ENCODE measurements at regions not wholly inside any gene's neighbourhood (a gene's known extent, or its start where the extent isn't known, plus 50 kb on each side); places are given as distances from the start of the nearest gene placed in this dataset.
"Not testable (repeated sequence)": the region's sequence is repeated elsewhere in the genome, so short reads cannot be mapped to it uniquely, and the experiment has no call there.

DNA sequence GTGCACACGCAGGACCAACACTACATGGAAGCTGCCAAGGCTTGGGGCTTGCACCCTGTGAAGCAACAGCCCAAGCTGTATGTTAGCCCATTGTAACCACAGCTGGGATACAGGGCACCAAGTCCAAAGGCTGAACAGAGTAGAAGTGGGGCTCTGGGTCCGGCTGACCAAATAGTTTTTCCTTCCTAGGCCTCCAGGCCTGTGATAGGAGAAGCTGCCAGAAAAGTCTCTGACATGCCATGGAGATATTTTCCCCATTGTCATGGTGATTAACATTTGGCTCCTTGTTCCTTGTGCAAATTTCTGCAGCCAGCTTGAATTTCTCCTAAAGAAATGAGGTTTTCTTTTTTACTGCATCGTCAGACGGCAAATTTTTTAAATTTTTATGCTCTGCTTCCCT, 941.2 kb downstream of the FAM181B start:
- no peak overlapping the region for H3K4me3 ChIP-seq (ENCODE audit: control insufficient read depth, low read depth, low read length)
- DNase-seq (ENCODE audit: low read depth): no peak
- TF ChIP-seq, protein P1, sequence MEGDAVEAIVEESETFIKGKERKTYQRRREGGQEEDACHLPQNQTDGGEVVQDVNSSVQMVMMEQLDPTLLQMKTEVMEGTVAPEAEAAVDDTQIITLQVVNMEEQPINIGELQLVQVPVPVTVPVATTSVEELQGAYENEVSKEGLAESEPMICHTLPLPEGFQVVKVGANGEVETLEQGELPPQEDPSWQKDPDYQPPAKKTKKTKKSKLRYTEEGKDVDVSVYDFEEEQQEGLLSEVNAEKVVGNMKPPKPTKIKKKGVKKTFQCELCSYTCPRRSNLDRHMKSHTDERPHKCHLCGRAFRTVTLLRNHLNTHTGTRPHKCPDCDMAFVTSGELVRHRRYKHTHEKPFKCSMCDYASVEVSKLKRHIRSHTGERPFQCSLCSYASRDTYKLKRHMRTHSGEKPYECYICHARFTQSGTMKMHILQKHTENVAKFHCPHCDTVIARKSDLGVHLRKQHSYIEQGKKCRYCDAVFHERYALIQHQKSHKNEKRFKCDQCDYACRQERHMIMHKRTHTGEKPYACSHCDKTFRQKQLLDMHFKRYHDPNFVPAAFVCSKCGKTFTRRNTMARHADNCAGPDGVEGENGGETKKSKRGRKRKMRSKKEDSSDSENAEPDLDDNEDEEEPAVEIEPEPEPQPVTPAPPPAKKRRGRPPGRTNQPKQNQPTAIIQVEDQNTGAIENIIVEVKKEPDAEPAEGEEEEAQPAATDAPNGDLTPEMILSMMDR (conservative IDR thresholded peaks at IDR 0.05; ENCODE audit: control insufficient read depth, insufficient read depth, low read depth, low read length): no peak

DNA sequence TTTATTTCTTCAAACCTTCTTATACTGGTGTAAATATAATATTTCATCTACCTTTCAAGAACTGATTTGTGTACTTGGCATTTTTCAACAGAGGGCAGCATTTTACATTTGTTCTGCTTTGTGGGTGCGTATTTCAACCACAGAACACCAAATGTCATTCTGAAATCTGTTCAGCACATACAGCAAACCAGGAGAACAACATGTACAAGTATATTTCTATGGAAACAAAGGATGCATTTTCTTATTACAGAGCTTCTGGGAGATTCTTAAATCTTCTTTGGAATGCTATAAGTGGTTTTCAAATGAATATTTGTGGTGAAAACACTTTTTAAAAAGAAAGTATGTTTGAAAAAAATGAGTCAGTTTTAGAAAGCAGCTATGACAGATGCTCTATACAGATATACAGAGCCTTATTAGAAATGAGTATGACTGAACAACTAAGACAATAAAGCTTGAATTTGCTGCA, 946.0 kb downstream of the FAM181B start:
- no peak overlapping the region for H3K4me3 ChIP-seq (ENCODE audit: control insufficient read depth, low read depth, low read length)
- peak; percentile 47 for DNase-seq (ENCODE audit: low read depth)
- TF ChIP-seq, protein P1 (conservative IDR thresholded peaks at IDR 0.05; ENCODE audit: control insufficient read depth, insufficient read depth, low read depth, low read length): no peak

DNA sequence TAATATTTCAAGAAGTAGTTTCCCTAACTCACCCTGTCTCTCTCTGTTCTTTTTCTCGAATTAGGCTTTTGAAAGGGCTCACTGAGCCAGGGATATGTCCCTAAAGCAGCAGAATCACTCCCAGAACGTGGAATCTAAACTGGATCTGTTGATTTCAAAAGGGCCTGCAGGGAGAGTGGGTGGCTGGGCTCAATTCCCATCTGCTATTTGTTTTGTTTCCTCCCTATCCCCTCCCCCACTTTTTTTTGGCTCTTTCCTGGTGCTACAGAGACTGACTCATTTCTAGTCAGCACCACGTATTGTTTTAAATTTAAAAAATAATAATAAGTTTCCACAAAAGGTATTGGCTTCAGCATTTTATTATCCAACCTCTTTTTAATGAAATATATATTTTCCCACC, 961.5 kb downstream of the FAM181B start:
- TF ChIP-seq, protein P1 (conservative IDR thresholded peaks at IDR 0.05; ENCODE audit: control insufficient read depth, insufficient read depth, low read depth, low read length): no peak
- no peak overlapping the region for H3K4me3 ChIP-seq (ENCODE audit: control insufficient read depth, low read depth, low read length)
- peak; percentile 59 for DNase-seq (ENCODE audit: low read depth)

DNA sequence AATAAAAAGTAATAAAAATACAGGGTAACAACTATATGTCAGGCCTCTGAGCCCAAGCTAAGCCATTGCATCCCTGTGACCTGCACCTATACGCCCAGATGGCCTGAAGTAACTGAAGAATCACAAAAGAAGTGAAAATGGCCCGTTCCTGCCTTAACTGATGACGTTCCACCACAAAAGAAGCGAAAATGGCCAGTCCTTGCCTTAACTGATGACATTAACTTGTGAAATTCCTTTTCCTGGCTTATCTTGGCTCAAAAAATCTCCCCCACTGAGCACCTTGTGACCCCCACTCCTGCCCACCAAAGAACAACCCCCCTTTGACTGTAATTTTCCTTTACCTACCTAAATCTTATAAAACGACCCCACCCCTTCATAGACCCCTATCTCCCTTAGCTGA, 963.8 kb downstream of the FAM181B start:
- not testable (repeated sequence) for H3K4me3 ChIP-seq (ENCODE audit: control insufficient read depth, low read depth, low read length); DNase-seq (ENCODE audit: low read depth)

DNA sequence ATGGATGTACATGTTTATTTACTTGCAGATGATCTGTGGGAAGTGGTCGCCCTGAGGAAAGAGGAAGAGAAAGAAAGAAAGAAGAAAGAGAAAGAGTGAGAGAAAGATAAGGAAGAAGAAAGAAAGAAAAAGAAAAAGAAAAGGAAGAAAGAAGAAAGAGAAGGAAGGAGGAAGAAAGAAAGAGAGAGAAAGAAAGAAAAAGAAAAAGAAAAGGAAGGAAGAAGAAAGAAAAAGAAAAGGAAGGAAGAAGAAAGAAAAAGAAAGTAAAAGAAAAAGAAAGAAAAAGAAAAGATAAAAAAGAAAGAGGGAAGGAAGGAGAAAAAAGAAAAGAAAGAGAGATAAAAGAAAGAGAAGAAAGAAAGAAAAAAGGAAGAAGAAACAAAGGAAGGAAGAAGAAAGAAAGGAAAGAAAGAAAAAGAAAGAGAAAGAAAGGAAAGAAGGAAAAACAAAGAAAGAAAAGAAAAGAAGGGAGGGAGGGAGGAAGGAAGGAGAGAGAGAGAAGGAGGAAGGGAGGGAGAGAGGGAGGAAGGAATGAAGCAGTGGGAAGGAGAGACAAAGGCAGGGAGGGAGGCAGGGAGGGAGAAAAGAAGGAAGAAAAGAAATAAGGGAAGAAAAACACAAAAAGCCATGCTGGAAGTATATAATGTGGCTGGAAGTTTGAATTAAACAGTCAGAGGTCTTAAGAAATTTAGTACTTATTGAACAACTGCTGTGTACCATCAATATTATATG, 976.6 kb downstream of the FAM181B start:
- H3K4me3 ChIP-seq (ENCODE audit: control insufficient read depth, low read depth, low read length): no peak overlapping the region
- DNase-seq (ENCODE audit: low read depth): no peak
- TF ChIP-seq, protein P1 (conservative IDR thresholded peaks at IDR 0.05; ENCODE audit: control insufficient read depth, insufficient read depth, low read depth, low read length): no peak

DNA sequence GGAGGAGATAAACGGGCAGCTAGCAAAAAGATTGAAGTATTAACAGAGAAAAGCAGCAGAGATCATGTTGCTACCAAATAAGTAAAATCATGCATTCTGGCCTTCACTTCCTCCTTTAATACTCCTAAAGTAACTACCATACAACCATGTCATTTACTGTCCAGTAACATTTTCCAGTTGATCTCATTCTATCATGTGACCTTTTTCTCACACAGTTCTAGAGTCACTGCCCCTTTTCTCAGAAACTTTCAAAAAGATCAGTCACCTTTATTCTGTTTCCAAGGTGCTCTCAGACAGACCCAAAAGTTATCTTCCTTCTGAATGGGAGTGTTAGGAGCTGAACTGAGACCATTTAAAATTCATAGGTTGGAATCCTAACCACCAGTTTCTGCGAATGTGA, 984.4 kb downstream of the FAM181B start:
- TF ChIP-seq, protein P1 (conservative IDR thresholded peaks at IDR 0.05; ENCODE audit: control insufficient read depth, insufficient read depth, low read depth, low read length): no peak
- DNase-seq (ENCODE audit: low read depth): no peak
- no peak overlapping the region for H3K4me3 ChIP-seq (ENCODE audit: control insufficient read depth, low read depth, low read length)

DNA sequence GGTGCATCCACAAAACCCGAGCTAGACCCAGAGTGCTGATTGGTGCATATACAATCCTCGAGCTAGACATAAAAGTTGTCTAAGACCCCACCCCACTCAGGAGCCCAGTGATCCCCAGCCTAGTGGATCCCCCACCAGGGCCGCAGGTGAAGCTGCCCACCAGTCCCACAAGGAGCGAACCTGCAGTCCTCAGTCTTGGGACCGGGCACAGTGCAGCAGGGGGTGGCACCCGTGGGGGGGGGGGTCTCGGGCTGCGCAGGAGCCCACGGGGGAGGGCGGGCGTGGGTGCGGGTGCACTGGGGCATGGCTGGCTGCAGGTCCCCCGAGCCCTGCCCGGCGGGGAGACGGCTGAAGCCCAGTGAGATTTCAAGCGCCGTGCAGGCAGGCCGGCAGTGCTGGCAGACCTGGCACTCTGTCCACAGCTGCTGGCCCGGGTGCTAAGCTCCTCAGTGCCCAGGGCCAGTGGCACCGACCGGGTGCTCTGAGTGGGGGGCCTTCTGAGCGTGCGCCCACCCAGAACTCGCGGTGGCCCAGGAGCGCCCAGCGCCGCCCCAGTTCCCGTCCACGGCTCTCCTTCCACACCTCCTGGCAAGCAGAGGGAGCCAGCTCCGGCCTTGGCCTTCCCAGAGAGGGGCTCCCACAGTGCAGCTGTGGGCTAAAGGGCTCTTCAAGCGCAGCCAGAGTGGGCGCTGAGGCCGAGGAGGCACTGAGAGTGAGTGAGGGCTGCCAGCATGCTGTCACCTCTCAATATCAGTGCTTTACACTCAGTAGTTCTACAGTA, 989.1 kb downstream of the FAM181B start:
- TF ChIP-seq, protein P1 (conservative IDR thresholded peaks at IDR 0.05; ENCODE audit: control insufficient read depth, insufficient read depth, low read depth, low read length): no peak
- H3K4me3 ChIP-seq (ENCODE audit: control insufficient read depth, low read depth, low read length): no peak overlapping the region
- no peak for DNase-seq (ENCODE audit: low read depth)

All from fibroblast of mammary gland (primary cell).